HEK293T (cell line): ENCODE measurements at regions not wholly inside any gene's neighbourhood (a gene's known extent, or its start where the extent isn't known, plus 50 kb on each side); places are given as distances from the start of the nearest gene placed in this dataset.

ENCODE experiments used
- CTCF ChIA-PET: fragments of 350-600 bp; formaldehyde crosslinking; extraction: SDS; loops from one replicate; lab custom pipeline; 2021; ENCODE audit warnings: antibody characterized with exemption, inconsistent platforms; lab: Yijun Ruan, JAX
- POLR2A ChIA-PET: fragments of 350-600 bp; formaldehyde crosslinking; extraction: SDS; loops from one replicate; lab custom pipeline; 2020; ENCODE audit warnings: antibody characterized with exemption, inconsistent platforms; lab: Yijun Ruan, JAX
- DNase-seq: peaks from one replicate; pipeline ENCODE4 v3.0.0; 2012; ENCODE audit warnings: mixed read lengths; ENCODE audit errors: extremely low spot score
- ARNT ChIP-seq: fragments of 450-650 bp; IDR thresholded peaks from 2 replicates; pipeline ENCODE4 v1.6.1; 2017; ENCODE audit warnings: mild to moderate bottlenecking
- BHLHE40 ChIP-seq: fragments of 450-650 bp; IDR thresholded peaks from 2 replicates; pipeline ENCODE4 v1.6.1; 2016; ENCODE audit warnings: mild to moderate bottlenecking, moderate library complexity, borderline replicate concordance
- CTBP1 ChIP-seq: fragments of 450-650 bp; IDR thresholded peaks from 2 replicates; pipeline ENCODE4 v1.6.1; 2016; ENCODE audit warnings: borderline replicate concordance
- ELF4 ChIP-seq: fragments of 450-650 bp; IDR thresholded peaks from 2 replicates; pipeline ENCODE4 v1.6.1; 2017; ENCODE audit warnings: antibody characterized with exemption
- FOXA1 ChIP-seq: fragments of 450-650 bp; IDR thresholded peaks from 2 replicates; pipeline ENCODE4 v1.6.1; 2016; ENCODE audit warnings: mild to moderate bottlenecking
- FOXK2 ChIP-seq: fragments of 450-650 bp; IDR thresholded peaks from 2 replicates; pipeline ENCODE4 v1.6.1; 2016; ENCODE audit warnings: mild to moderate bottlenecking
- FOXM1 ChIP-seq: fragments of 450-650 bp; IDR thresholded peaks from 2 replicates; pipeline ENCODE4 v1.6.1; 2017; ENCODE audit warnings: mild to moderate bottlenecking, borderline replicate concordance
- HDGF ChIP-seq: fragments of 450-650 bp; IDR thresholded peaks from 2 replicates; pipeline ENCODE4 v1.6.1; 2017; ENCODE audit warnings: antibody characterized with exemption, borderline replicate concordance
- L3MBTL2 ChIP-seq: fragments of 450-650 bp; conservative IDR thresholded peaks from 2 replicates; pipeline ENCODE4 v1.6.1; 2016; ENCODE audit warnings: mild to moderate bottlenecking
- LEF1 ChIP-seq: fragments of 450-650 bp; IDR thresholded peaks from 2 replicates; pipeline ENCODE4 v1.6.1; 2017; ENCODE audit warnings: mild to moderate bottlenecking, borderline replicate concordance
- NFRKB ChIP-seq: fragments of 450-650 bp; IDR thresholded peaks from 2 replicates; pipeline ENCODE4 v1.6.1; 2016; ENCODE audit warnings: mild to moderate bottlenecking, moderate library complexity
- SP1 ChIP-seq: fragments of 450-650 bp; IDR thresholded peaks from 2 replicates; pipeline ENCODE4 v1.6.1; 2017
- SUZ12 ChIP-seq: fragments of 450-650 bp; IDR thresholded peaks from 2 replicates; pipeline ENCODE4 v1.6.1; 2016; ENCODE audit warnings: mild to moderate bottlenecking
- TARDBP ChIP-seq: fragments of 450-650 bp; IDR thresholded peaks from 2 replicates; pipeline ENCODE4 v1.6.1; 2016
- ZNF384 ChIP-seq: fragments of 450-650 bp; IDR thresholded peaks from 2 replicates; pipeline ENCODE4 v1.6.1; 2016
- TF ChIP-seq, protein P1 (sequence below): fragments of 450-650 bp; IDR thresholded peaks from 2 replicates; pipeline ENCODE4 v1.6.1; 2016

DNA sequence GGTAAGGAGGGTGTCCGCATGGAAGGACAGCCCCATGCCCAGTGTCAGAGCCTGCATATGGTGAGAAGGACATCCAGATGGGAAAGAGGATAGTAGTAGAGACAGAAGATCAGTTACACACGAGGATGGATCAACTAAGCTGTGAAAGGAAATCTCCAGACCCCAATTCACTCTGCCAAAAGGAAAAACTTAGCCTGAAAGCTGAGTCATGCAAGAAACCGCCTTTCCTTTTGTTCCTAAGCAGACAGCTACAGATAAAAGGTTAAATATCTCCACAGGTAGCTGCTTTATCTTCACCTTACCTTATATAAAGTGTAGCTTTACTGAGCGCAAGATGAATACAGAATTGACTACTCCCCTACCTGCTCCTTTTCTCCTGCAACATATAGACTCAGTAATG is 67.3 kb upstream of the LGALSL start:
- CTCF ChIA-PET, result no interaction called here
- TF ChIP-seq CTBP1, result no peak
- TF ChIP-seq L3MBTL2, result no peak
- TF ChIP-seq ELF4, result no peak
- TF ChIP-seq FOXM1, result no peak
- TF ChIP-seq, protein P1, sequence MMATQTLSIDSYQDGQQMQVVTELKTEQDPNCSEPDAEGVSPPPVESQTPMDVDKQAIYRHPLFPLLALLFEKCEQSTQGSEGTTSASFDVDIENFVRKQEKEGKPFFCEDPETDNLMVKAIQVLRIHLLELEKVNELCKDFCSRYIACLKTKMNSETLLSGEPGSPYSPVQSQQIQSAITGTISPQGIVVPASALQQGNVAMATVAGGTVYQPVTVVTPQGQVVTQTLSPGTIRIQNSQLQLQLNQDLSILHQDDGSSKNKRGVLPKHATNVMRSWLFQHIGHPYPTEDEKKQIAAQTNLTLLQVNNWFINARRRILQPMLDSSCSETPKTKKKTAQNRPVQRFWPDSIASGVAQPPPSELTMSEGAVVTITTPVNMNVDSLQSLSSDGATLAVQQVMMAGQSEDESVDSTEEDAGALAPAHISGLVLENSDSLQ, result no peak
- no peak for TF ChIP-seq SP1
- no peak for TF ChIP-seq TARDBP
- no peak for TF ChIP-seq FOXA1
- no peak for TF ChIP-seq HDGF
- TF ChIP-seq SUZ12, result no peak
- TF ChIP-seq NFRKB, result no peak
- no peak for TF ChIP-seq ARNT
- TF ChIP-seq LEF1, result no peak
- TF ChIP-seq FOXK2, result no peak
- TF ChIP-seq ZNF384, result no peak
- no peak for DNase-seq
- POLR2A ChIA-PET, result no interaction called here

- POLR2A ChIA-PET, result no interaction called here
- TF ChIP-seq SP1 (no peak), NFRKB (no peak), ELF4 (no peak), TARDBP (no peak)
- DNase-seq, result no peak
- CTCF ChIA-PET, result no interaction called here
Measured at GRCh38 chr2:64390586-64390985, 63.4 kb upstream of the LGALSL start.

GRCh38 chr2:64391424-64391823 is 62.5 kb upstream of the LGALSL start:
- ChIA-PET POLR2A (no interaction called here), CTCF (no interaction called here)
- no peak for DNase-seq
- TF ChIP-seq FOXA1 (no peak), LEF1 (no peak), CTBP1 (no peak), BHLHE40 (no peak), SP1 (no peak)
- TF ChIP-seq, protein P1, result no peak

GRCh38 chr2:64391940-64392339 is 62.0 kb upstream of the LGALSL start:
- TF ChIP-seq ARNT (no peak), FOXM1 (no peak), CTBP1 (no peak), L3MBTL2 (no peak), LEF1 (no peak), FOXK2 (no peak), FOXA1 (no peak), ZNF384 (no peak), SUZ12 (no peak), TARDBP (no peak), BHLHE40 (no peak), HDGF (no peak)
- TF ChIP-seq, protein P1, result no peak
- POLR2A ChIA-PET, result no interaction called here
- no peak for DNase-seq
- CTCF ChIA-PET, result no interaction called here

- ChIA-PET POLR2A (no interaction called here), CTCF (no interaction called here)
- DNase-seq, result no peak
- TF ChIP-seq, protein P1, result no peak
Measured at GRCh38 chr2:64392529-64392928, 61.4 kb upstream of the LGALSL start.

GRCh38 chr2:64393383-64394010 is 60.5 kb upstream of the LGALSL start:
- no peak for TF ChIP-seq FOXA1
- no peak for TF ChIP-seq LEF1
- TF ChIP-seq L3MBTL2, result no peak
- no peak for TF ChIP-seq SP1
- TF ChIP-seq SUZ12, result no peak
- TF ChIP-seq FOXK2, result no peak
- no peak for TF ChIP-seq ZNF384
- TF ChIP-seq NFRKB, result no peak
- TF ChIP-seq, protein P1, result no peak
- no peak for TF ChIP-seq ELF4
- TF ChIP-seq FOXM1, result no peak
- no peak for TF ChIP-seq HDGF
- TF ChIP-seq TARDBP, result no peak
- TF ChIP-seq ARNT, result no peak
- TF ChIP-seq BHLHE40, result no peak
- TF ChIP-seq CTBP1, result no peak
- ChIA-PET POLR2A (no interaction called here), CTCF (no interaction called here)
- DNase-seq, result no peak
